OCI-LY1 (cell line): ENCODE measurements at regions not wholly inside any gene's neighbourhood (a gene's known extent, or its start where the extent isn't known, plus 50 kb on each side); places are given as distances from the start of the nearest gene placed in this dataset.
"Not testable (repeated sequence)": the region's sequence is repeated elsewhere in the genome, so short reads cannot be mapped to it uniquely, and the experiment has no call there.

ENCODE experiments used
- H2AFZ ChIP-seq: fragments of 200-600 bp; sonication (generic), shearing (Covaris generic); 2 replicates; pipeline ENCODE4 v1.6.0; 2014; ENCODE audit warnings: antibody characterized with exemption, mild to moderate bottlenecking, low read length
- H3F3A ChIP-seq: fragments of 200-600 bp; sonication (generic), shearing (Covaris generic); 2 replicates; pipeline ENCODE4 v1.6.0; 2014; ENCODE audit warnings: mild to moderate bottlenecking, antibody characterized with exemption, low read length, moderate library complexity; ENCODE audit not compliant: insufficient read depth
- H3K27ac ChIP-seq: fragments of 200-600 bp; sonication (generic); 2 replicates; pipeline ENCODE4 v1.5.1; 2014; ENCODE audit warnings: low read length, mixed run types, mild to moderate bottlenecking, low read depth; ENCODE audit not compliant: poor library complexity, severe bottlenecking
- H3K27me3 ChIP-seq: fragments of 200-600 bp; sonication (generic); 2 replicates; pipeline ENCODE4 v1.6.0; 2014; ENCODE audit warnings: antibody characterized with exemption, mild to moderate bottlenecking, low read length, moderate library complexity; ENCODE audit not compliant: insufficient read depth
- H3K36me3 ChIP-seq: fragments of 200-600 bp; sonication (generic); 2 replicates; pipeline ENCODE4 v1.6.1; 2014; ENCODE audit warnings: mild to moderate bottlenecking, antibody characterized with exemption, low read length, moderate library complexity, mixed read lengths; ENCODE audit not compliant: insufficient read depth
- H3K4me1 ChIP-seq: fragments of 200-600 bp; sonication (generic); 2 replicates; pipeline ENCODE4 v1.5.1; 2014; ENCODE audit warnings: mild to moderate bottlenecking, low read length, moderate library complexity; ENCODE audit not compliant: insufficient read depth, severe bottlenecking
- H3K4me2 ChIP-seq: fragments of 200-600 bp; sonication (generic), shearing (Covaris generic); 2 replicates; pipeline ENCODE4 v1.6.1; 2014; ENCODE audit warnings: low read length
- H3K4me3 ChIP-seq: fragments of 200-600 bp; sonication (generic); 2 replicates; pipeline ENCODE4 v1.5.1; 2014; ENCODE audit warnings: low read length, low read depth, mild to moderate bottlenecking, mixed read lengths; ENCODE audit not compliant: poor library complexity, severe bottlenecking
- H3K79me2 ChIP-seq: fragments of 200-600 bp; shearing (Covaris generic); 2 replicates; pipeline ENCODE4 v1.6.1; 2016; ENCODE audit warnings: mixed run types, low read length, mixed read lengths; ENCODE audit not compliant: insufficient read depth
- H3K9ac ChIP-seq: fragments of 200-600 bp; sonication (generic), shearing (Covaris generic); 2 replicates; pipeline ENCODE4 v1.6.1; 2014; ENCODE audit warnings: mild to moderate bottlenecking, low read length, mixed read lengths
- H3K9me2 ChIP-seq: fragments of 200-600 bp; sonication (generic), shearing (Covaris generic); 2 replicates; pipeline ENCODE4 v1.6.1; 2014; ENCODE audit warnings: low read depth, mild to moderate bottlenecking, low read length, mixed read lengths
- H3K9me3 ChIP-seq: fragments of 200-600 bp; shearing (Covaris generic); 2 replicates; pipeline ENCODE4 v1.6.1; 2014; ENCODE audit warnings: low read length, mixed read lengths
- H4K20me1 ChIP-seq: fragments of 200-600 bp; sonication (generic), shearing (Covaris generic); 2 replicates; pipeline ENCODE4 v1.6.0; 2016; ENCODE audit warnings: mild to moderate bottlenecking, low read length; ENCODE audit not compliant: insufficient read depth
- TF ChIP-seq, protein P1 (sequence below): fragments of 200-600 bp; sonication (generic), shearing (Covaris generic); IDR thresholded peaks from 2 replicates; pipeline ENCODE4 v1.5.1; 2017; ENCODE audit warnings: mild to moderate bottlenecking, antibody characterized with exemption, low read length, moderate library complexity, mixed read lengths

DNA sequence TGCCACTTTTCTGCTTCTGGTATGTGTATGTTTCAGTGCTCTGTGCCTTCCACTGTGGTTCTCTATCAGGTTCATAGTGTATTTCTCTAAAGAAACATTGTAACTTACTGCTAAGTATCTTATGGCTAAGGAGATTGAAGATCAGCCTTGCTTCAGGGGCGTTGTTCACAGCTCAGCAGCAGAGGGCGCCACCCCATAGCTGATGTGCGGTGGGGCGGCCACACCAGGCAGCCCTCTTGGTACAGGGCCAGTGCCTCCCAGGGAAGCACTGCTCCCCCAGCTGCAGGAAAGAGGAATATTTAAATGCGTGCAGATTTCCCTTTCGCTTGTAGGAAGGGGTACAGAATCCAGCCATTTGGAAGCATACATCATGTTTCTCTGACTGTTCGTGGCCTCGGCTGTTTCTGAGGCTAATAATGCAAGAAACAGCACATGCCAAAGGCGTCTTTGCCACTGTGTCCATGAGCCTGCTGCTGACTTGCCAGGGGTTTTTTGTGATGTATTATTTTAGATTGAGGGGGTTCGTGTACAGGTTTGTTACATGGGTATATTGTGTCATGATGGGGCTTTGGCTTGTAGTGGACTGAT is 96.7 kb downstream of the TBC1D26 start:
- not testable (repeated sequence) for H3K27me3 ChIP-seq, H3K4me2 ChIP-seq, H3K9ac ChIP-seq, H3K9me2 ChIP-seq, H2AFZ ChIP-seq, H3K9me3 ChIP-seq, H3K4me1 ChIP-seq, H3K27ac ChIP-seq, H3K36me3 ChIP-seq, H3K79me2 ChIP-seq, H3F3A ChIP-seq, H3K4me3 ChIP-seq, H4K20me1 ChIP-seq
- TF ChIP-seq, protein P1, sequence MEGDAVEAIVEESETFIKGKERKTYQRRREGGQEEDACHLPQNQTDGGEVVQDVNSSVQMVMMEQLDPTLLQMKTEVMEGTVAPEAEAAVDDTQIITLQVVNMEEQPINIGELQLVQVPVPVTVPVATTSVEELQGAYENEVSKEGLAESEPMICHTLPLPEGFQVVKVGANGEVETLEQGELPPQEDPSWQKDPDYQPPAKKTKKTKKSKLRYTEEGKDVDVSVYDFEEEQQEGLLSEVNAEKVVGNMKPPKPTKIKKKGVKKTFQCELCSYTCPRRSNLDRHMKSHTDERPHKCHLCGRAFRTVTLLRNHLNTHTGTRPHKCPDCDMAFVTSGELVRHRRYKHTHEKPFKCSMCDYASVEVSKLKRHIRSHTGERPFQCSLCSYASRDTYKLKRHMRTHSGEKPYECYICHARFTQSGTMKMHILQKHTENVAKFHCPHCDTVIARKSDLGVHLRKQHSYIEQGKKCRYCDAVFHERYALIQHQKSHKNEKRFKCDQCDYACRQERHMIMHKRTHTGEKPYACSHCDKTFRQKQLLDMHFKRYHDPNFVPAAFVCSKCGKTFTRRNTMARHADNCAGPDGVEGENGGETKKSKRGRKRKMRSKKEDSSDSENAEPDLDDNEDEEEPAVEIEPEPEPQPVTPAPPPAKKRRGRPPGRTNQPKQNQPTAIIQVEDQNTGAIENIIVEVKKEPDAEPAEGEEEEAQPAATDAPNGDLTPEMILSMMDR: peak; percentile 52

DNA sequence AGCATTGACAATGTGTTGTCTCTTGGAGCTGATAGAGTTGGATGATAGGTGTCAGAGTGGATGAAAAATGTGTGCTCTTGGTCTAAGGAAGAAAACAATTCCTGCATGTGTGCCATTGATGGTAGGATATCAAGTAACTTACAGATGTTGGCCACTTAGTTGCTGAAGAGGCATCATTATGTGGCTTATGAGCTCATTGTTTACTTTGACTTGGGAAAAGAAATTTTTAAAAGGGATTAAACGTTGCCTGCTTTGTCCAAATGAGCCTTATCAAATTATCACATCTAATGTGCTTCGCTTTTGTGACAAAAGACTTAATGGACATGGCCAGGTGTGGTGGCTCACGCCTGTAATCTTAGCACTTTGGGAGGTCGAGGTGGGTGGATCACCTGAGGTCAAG is 98.1 kb downstream of the TBC1D26 start:
- not testable (repeated sequence) for H3K9me3 ChIP-seq, H4K20me1 ChIP-seq, H3K4me2 ChIP-seq, H3K36me3 ChIP-seq, H3K9me2 ChIP-seq, H3K4me3 ChIP-seq, H2AFZ ChIP-seq, H3K27me3 ChIP-seq, H3K79me2 ChIP-seq, H3K9ac ChIP-seq, H3K4me1 ChIP-seq, H3F3A ChIP-seq, H3K27ac ChIP-seq

DNA sequence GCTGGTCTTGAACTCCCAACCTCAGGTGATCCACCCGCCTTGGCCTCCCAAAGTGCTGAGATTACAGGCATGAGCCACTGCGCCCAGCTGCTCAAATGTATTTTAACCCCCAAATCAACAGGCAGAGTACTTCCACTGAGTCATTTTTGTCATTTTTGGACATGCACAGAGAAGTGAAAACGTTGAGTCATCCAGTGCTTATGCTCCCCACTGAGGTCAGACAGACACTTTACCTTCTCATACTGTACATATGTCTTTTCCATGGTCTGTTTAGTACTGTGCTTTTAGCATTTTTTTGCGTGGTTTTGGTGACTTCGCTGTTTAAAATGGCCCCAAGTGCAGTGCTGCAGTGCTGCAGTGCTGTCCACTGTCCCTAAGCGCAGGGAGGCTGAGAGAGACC is 99.1 kb downstream of the TBC1D26 start:
- H3K79me2 ChIP-seq, H3K9me3 ChIP-seq, H3K9me2 ChIP-seq, H3K9ac ChIP-seq, H3K4me3 ChIP-seq, H2AFZ ChIP-seq, H3F3A ChIP-seq, H3K27me3 ChIP-seq, H3K4me1 ChIP-seq, H3K36me3 ChIP-seq, H3K4me2 ChIP-seq, H4K20me1 ChIP-seq, H3K27ac ChIP-seq: not testable (repeated sequence)

DNA sequence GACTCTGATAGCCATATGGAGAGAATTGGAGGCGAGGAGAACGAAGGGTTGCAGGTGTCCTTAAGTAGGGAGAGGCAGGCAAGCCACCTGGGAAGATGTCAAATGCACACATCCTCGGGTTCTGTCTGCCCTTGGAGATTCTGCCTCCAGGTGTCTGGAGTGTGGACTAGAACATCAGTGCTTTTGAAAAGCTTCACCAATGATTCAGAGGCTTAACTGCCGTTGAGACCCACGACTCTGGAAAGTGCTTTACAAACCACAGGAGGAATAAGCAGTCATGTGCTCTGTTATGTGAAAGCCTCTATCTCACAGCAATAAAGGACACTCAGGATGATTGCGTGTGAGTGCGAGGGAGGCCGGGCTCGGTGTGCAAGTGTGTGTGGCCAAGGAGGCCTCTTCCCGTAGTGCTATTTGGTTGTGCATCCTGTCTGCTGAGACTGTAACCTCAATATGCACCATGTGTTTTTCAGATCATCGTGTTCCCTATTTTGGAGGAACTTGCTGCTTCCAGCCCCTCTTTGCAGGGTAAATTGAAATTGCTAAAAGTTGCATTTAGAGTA is 100.9 kb downstream of the TBC1D26 start:
- not testable (repeated sequence) for H3K4me2 ChIP-seq, H3K9ac ChIP-seq, H4K20me1 ChIP-seq, H3K27ac ChIP-seq, H3F3A ChIP-seq, H3K9me2 ChIP-seq, H3K9me3 ChIP-seq, H3K4me3 ChIP-seq, H3K4me1 ChIP-seq, H3K79me2 ChIP-seq, H3K27me3 ChIP-seq, H3K36me3 ChIP-seq, H2AFZ ChIP-seq

DNA sequence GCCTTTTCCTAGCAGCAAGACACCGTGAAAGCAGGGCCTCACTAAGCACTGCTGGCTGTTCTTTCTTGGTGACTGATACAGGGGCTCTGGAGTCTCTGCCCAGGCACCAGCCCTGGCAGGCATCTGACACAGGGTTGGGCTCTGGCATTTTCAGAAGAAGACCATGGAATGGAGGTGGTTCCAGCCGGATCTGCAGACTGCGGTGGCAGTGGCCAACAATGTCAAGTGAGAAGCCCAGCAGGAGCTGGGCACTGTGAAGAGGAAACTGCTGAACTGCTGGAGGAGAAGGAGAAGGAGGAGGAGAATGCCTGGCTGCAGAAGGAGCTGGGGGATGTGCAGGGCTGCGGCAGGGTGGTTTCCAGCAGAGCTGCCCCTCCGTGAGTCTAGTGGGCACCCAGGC is 101.8 kb downstream of the TBC1D26 start:
- not testable (repeated sequence) for H3K27me3 ChIP-seq, H3K79me2 ChIP-seq, H3F3A ChIP-seq, H3K27ac ChIP-seq, H2AFZ ChIP-seq, H3K36me3 ChIP-seq, H4K20me1 ChIP-seq, H3K4me3 ChIP-seq, H3K9me3 ChIP-seq, H3K9ac ChIP-seq, H3K4me1 ChIP-seq, H3K4me2 ChIP-seq, H3K9me2 ChIP-seq

DNA sequence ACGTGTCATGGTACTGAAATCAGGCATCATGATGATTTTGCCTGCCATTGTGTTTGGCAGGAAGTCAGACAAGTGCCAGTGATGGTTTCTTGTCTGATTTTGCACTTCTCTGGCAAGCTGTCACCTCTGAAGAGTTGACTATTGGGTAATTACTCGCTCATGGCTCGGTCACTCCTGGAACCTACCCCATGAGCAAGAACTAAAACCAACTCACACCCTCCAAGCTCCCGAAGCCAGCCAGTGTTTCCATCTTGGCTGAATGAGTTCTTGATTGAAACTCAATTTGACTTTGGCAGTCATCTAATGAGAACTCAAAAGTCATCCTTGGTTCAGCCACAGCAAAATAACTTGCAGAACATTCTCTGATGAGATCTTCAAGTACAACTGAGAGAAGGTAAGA is 103.4 kb downstream of the TBC1D26 start:
- not testable (repeated sequence) for H3K4me3 ChIP-seq, H3K4me1 ChIP-seq, H2AFZ ChIP-seq, H4K20me1 ChIP-seq, H3K27ac ChIP-seq, H3K9me3 ChIP-seq, H3K36me3 ChIP-seq, H3K79me2 ChIP-seq, H3K4me2 ChIP-seq, H3F3A ChIP-seq, H3K9ac ChIP-seq, H3K27me3 ChIP-seq, H3K9me2 ChIP-seq

DNA sequence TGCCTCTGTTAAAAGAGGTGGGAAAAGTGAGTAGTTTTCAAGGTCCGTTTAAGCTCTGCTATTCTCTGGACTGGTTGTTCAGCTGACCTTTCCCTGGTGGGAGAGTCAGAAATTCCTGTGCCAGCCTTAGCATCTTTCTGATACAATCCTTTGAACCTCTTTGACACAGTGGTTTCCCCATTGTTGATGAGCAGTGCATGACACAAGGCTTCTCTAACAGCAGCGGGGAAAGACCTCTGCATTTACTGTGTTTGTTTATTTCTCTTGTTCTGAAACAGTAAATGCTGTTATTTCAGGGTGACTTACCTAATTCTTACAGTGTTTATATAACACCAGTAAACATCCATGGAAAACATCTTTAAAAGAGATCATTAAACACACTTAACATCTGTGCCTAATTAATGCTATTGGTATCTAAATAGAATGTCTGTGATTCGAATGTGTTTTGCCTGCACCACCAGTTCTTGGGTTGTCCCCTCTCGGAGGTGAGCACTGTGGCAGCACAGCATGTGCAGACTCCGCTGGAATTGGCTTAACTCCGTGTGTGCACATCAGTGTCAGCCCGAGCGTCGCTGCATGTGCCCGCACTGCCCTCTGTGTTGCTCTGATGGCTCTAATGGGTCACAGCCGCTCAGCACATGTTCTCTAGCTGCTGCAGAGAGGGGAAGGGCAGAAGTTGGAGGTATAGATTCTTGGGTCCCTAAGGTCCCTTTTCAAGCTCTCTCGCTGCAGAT is 104.3 kb downstream of the TBC1D26 start:
- H2AFZ ChIP-seq, H3K36me3 ChIP-seq, H3K9me3 ChIP-seq: not testable (repeated sequence)

More for the DNA sequence above, 104.3 kb downstream of the TBC1D26 start:
- H3F3A ChIP-seq, H3K9ac ChIP-seq, H3K4me3 ChIP-seq, H3K4me1 ChIP-seq, H3K4me2 ChIP-seq, H3K27me3 ChIP-seq, H3K27ac ChIP-seq, H3K79me2 ChIP-seq, H4K20me1 ChIP-seq, H3K9me2 ChIP-seq: not testable (repeated sequence)
